Gastroesophageal sphincter (tissue), 4 donors: ENCODE measurements at regions not wholly inside any gene's neighbourhood (a gene's known extent, or its start where the extent isn't known, plus 50 kb on each side); places are given as distances from the start of the nearest gene placed in this dataset.

ENCODE experiments used
- ATAC-seq: fragments of 150-250 bp; one replicate; pipeline ENCODE4 v1.9.1; 2016; ENCODE audit warnings: mild to moderate bottlenecking, moderate library complexity
- H3K27ac ChIP-seq, 4 donors: fragments of 200-600 bp; sonication (generic) in 3 of 4; 1 replicate in 3 of 4; 2 replicates in 1 of 4; pipeline ENCODE4 v1.5.1; 2016 to 2019
- H3K27me3 ChIP-seq: fragments of 200-600 bp; sonication (generic); one replicate; pipeline ENCODE4 v1.5.1; 2019
- H3K36me3 ChIP-seq, 2 donors: fragments of 200-600 bp; sonication (generic); one replicate each; pipeline ENCODE4 v1.5.1; 2019; ENCODE audit warnings: control low read depth in 1 of 2
- H3K4me1 ChIP-seq, 3 donors: fragments of 200-600 bp; sonication (generic); 1 replicate in 2 of 3; 2 replicates in 1 of 3; pipeline ENCODE4 v1.5.1; 2016 to 2019; ENCODE audit warnings: control low read depth in 2 of 3
- H3K4me3 ChIP-seq, 2 donors: fragments of 200-600 bp; sonication (generic); one replicate each; pipeline ENCODE4 v1.5.1; 2019; ENCODE audit warnings: mild to moderate bottlenecking in 1 of 2, moderate library complexity in 1 of 2
- H3K9me3 ChIP-seq, 3 donors: fragments of 200-600 bp; sonication (generic); one replicate each; pipeline ENCODE4 v1.5.1; 2017 to 2019; ENCODE audit warnings: control low read depth in 2 of 3
- EP300 ChIP-seq: sonication (generic); formaldehyde crosslinking; IDR thresholded peaks from one replicate; pipeline ENCODE4 v1.6.1; 2017; ENCODE audit warnings: antibody characterized with exemption, mild to moderate bottlenecking
- POLR2A ChIP-seq, 2 donors: fragments of 450-650 bp; IDR thresholded peaks; one replicate each; pipeline ENCODE4 v1.6.1; 2017; ENCODE audit warnings: antibody characterized with exemption in 2 of 2, mild to moderate bottlenecking in 2 of 2, moderate library complexity in 1 of 2
- POLR2AphosphoS5 ChIP-seq: sonication (generic); formaldehyde crosslinking; IDR thresholded peaks from one replicate; pipeline ENCODE4 v1.6.1; 2017; ENCODE audit warnings: antibody characterized with exemption
- WGBS, 2 donors: methylation state at CpG; one replicate each; pipeline ENCODE4 v1.1.5; 2018; ENCODE audit warnings: low coverage in 1 of 2; 5-methylcytosine and 5-hydroxymethylcytosine counted together
- small RNA-seq, 4 donors: library from RNA; depleted of rRNA; stranded (forward); fragments of <200 nt; gene quantifications; one replicate each; pipeline ENCODE3, GENCODE V24; 2016
- TF ChIP-seq, protein P1 (sequence below), 4 experiments: fragments of 200-600 bp in 2 of 4; fragments of 450-650 bp in 2 of 4; sonication (generic) in 1 of 4; IDR thresholded peaks; one replicate each; pipeline ENCODE4 v1.5.1; 2017 to 2019; ENCODE audit warnings: antibody characterized with exemption in 4 of 4, mild to moderate bottlenecking in 2 of 4, moderate library complexity in 2 of 4

DNA sequence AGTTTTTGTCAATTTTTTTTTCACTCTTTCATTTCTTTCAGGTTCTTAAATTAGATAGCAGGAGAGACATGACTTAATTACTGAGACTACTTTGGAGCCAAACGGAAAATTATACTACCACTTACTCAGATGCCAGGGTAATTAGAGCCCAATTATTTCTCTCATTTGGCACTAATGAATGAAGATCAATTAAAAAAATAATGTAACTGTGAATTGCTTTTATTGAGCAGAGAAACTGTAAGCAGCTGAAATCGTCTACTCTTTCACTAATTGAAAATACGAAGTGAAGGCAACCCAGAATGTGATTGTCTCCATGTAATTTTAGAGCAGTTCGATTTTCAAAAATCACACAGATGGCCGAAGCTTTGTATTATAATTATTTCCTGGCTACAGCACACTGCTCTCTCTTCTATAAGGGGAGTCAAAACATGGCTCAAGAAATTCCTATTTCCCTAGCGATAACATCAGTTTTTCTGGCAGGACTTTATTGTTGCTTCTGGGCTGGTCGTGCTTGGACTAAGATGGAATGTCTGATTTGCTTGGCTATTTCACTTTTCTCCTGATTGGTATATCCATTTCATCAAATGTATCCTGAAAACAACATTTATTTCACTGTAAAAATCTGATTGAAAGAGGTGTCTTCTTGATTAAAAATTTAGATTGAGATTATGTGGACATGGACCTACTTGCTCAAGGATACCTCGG, 55.8 kb upstream of the PDZRN3 start:
- H3K4me3 ChIP-seq = no peak overlapping the region

DNA sequence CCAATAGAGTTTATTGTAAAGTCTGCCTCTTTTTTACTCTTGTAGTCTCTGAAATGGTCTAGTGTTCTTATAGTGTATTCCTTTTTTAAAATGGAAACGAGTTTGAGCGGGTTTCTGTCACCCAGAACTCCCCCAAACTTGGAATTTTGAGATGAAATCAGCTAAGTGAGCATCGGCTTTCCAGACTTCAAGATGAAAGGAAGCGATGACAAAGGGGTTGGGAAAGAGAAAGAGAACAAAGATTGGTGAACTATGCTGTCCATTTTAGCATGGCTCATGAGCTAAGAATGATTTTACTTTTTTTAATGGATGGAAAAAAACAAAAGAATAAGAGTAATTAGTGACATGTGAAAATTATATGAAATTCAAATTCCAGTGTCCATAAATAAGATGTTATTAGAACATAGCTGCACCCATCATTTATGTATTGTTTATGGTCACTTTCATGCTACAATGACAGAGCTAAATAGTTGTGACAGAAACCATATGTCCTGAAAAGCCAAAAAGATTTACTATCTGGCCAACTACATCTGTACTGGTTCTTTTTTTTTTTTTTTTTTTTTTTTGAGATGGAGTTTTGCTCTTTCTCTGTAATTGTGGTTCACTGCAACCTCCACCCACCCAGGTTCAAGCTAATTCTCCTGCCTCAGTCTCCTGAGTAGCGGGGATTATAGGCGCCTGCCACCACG, 52.7 kb upstream of the PDZRN3 start:
- H3K27ac ChIP-seq = no peak overlapping the region
- H3K4me1 ChIP-seq = no peaks in the 10 kb centered on the region
- no peaks in the 10 kb centered on the region for H3K36me3 ChIP-seq
- TF ChIP-seq, protein P1, sequence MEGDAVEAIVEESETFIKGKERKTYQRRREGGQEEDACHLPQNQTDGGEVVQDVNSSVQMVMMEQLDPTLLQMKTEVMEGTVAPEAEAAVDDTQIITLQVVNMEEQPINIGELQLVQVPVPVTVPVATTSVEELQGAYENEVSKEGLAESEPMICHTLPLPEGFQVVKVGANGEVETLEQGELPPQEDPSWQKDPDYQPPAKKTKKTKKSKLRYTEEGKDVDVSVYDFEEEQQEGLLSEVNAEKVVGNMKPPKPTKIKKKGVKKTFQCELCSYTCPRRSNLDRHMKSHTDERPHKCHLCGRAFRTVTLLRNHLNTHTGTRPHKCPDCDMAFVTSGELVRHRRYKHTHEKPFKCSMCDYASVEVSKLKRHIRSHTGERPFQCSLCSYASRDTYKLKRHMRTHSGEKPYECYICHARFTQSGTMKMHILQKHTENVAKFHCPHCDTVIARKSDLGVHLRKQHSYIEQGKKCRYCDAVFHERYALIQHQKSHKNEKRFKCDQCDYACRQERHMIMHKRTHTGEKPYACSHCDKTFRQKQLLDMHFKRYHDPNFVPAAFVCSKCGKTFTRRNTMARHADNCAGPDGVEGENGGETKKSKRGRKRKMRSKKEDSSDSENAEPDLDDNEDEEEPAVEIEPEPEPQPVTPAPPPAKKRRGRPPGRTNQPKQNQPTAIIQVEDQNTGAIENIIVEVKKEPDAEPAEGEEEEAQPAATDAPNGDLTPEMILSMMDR (IDR thresholded peaks at IDR 0.05) = no peak
- no peak for TF ChIP-seq POLR2AphosphoS5
- no peak for TF ChIP-seq EP300
- TF ChIP-seq POLR2A (IDR thresholded peaks at IDR 0.05) = no peak
- no peak for ATAC-seq
- no peak overlapping the region for H3K4me3 ChIP-seq
- no peaks in the 10 kb centered on the region for H3K9me3 ChIP-seq
- H3K27me3 ChIP-seq = no peaks in the 10 kb centered on the region
- 97 to 100% methylated on average over 2 to 5 of the region's 7 CpGs for whole genome bisulfite sequencing, 2 donors

More for the DNA sequence above, 55.8 kb upstream of the PDZRN3 start:
- ATAC-seq = no peak
- no peaks in the 10 kb centered on the region for H3K4me1 ChIP-seq
- H3K27me3 ChIP-seq = no peaks in the 10 kb centered on the region
- 73 to 80% methylated on average over 8 of the region's 8 CpGs for WGBS, 2 donors
- H3K27ac ChIP-seq = no peak overlapping the region
- no peaks in the 10 kb centered on the region for H3K9me3 ChIP-seq
- TF ChIP-seq, protein P1 (IDR thresholded peaks at IDR 0.05) = no peak
- TF ChIP-seq POLR2A (IDR thresholded peaks at IDR 0.05) = no peak
- no peak for TF ChIP-seq POLR2AphosphoS5
- TF ChIP-seq EP300 = no peak
- H3K36me3 ChIP-seq = no peaks in the 10 kb centered on the region

Small RNA genes in the stretch of these regions (small RNA-seq; reads per million reads assigned to genes)
- 0 reads per million in 4 donors for gene RF00017
